Muscle layer of duodenum (tissue), 2 donors: ENCODE measurements at regions not wholly inside any gene's neighbourhood (a gene's known extent, or its start where the extent isn't known, plus 50 kb on each side); places are given as distances from the start of the nearest gene placed in this dataset.

ENCODE experiments used
- H3K27ac ChIP-seq: one replicate; pipeline ENCODE4 v1.7.0; 2013; ENCODE audit warnings: mild to moderate bottlenecking, low read length
- H3K27me3 ChIP-seq: one replicate; pipeline ENCODE4 v1.7.0; 2013; ENCODE audit warnings: low read depth, mild to moderate bottlenecking, control low read depth, low read length
- H3K36me3 ChIP-seq, 2 donors: one replicate each; pipeline ENCODE4 v1.7.0; 2013; ENCODE audit warnings: low read length in 2 of 2, control low read depth in 1 of 2, mild to moderate bottlenecking in 1 of 2; ENCODE audit not compliant: insufficient read depth in 2 of 2, control insufficient read depth in 1 of 2
- H3K4me1 ChIP-seq, 2 donors: one replicate each; pipeline ENCODE4 v1.7.0; 2013; ENCODE audit warnings: low read length in 2 of 2, mild to moderate bottlenecking in 2 of 2, control low read depth in 1 of 2, moderate library complexity in 1 of 2; ENCODE audit not compliant: insufficient read depth in 2 of 2, control insufficient read depth in 1 of 2
- H3K4me3 ChIP-seq, 2 donors: one replicate each; pipeline ENCODE4 v1.7.0; 2013; ENCODE audit warnings: low read length in 2 of 2, low read depth in 1 of 2, mild to moderate bottlenecking in 1 of 2
- H3K9me3 ChIP-seq, 2 donors: one replicate each; pipeline ENCODE4 v1.7.0; 2013; ENCODE audit warnings: low read length in 2 of 2, control low read depth in 1 of 2, mild to moderate bottlenecking in 1 of 2; ENCODE audit not compliant: control insufficient read depth in 1 of 2
- donor health status: healthy.

DNA sequence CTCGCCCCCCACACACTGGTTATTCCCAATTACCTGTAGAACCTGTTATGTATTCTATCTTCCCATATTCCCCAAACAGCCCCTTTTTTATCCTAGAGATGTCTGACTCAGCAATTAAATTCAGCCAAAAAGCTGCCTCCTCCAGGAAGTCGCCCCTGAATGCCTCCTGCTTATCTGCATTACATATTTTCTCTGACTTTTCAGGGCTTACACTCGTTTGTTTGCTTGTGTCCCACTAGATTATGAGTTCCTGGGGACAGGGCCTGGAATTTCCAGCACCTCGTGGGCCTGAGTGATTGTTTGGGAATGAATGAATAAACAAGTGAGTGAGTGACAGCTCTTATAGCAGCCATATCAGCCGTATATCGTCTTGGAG, 99.3 kb upstream of the RFLNA start:
- Histone ChIP-seq H3K36me3 (no peaks in the 10 kb centered on the region), H3K4me3 (no peak overlapping the region), H3K4me1 (no peaks in the 10 kb centered on the region), H3K27ac (no peak overlapping the region), H3K9me3 (peaks cover 5 to 10% of the 10 kb centered on the region in 2 donors), H3K27me3 (no peaks in the 10 kb centered on the region)

DNA sequence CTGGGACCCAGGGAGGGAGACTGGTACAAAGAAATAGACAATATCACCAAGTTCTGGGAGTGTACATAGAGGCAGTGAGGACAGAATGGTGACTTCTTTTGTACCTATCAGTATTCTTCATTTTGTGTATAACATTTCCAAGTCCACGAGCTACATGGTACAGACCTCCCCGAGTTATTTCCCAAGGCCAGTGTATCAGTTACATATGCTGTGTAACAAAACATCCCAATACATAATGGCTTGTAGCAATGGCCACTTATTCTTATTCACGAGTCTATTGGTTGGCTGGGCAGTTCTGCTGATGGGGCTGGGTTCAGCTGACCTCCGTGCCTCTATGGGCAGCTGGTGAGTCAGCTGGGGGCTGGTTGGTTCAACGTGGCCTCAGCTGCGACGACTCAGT, 98.7 kb upstream of the RFLNA start:
- H3K36me3 ChIP-seq, result no peaks in the 10 kb centered on the region
- H3K4me3 ChIP-seq, result no peak overlapping the region
- peaks cover 5 to 10% of the 10 kb centered on the region in 2 donors for H3K9me3 ChIP-seq
- no peaks in the 10 kb centered on the region for H3K4me1 ChIP-seq
- no peaks in the 10 kb centered on the region for H3K27me3 ChIP-seq
- no peak overlapping the region for H3K27ac ChIP-seq

GRCh38 chr12:124201248-124201647, 93.6 kb upstream of the RFLNA start:
- H3K36me3 ChIP-seq, result no peaks in the 10 kb centered on the region
- no peak overlapping the region for H3K4me3 ChIP-seq
- peaks cover 17 to 20% of the 10 kb centered on the region in 2 donors for H3K9me3 ChIP-seq
- H3K27ac ChIP-seq, result no peak overlapping the region
- no peaks in the 10 kb centered on the region for H3K27me3 ChIP-seq
- H3K4me1 ChIP-seq, result no peaks in the 10 kb centered on the region

GRCh38 chr12:124203176-124203575, 91.7 kb upstream of the RFLNA start:
- Histone ChIP-seq H3K9me3 (peaks cover 10 to 12% of the 10 kb centered on the region in 2 donors), H3K4me3 (no peak overlapping the region), H3K27me3 (no peaks in the 10 kb centered on the region), H3K4me1 (no peaks in the 10 kb centered on the region), H3K36me3 (no peaks in the 10 kb centered on the region), H3K27ac (no peak overlapping the region)

DNA sequence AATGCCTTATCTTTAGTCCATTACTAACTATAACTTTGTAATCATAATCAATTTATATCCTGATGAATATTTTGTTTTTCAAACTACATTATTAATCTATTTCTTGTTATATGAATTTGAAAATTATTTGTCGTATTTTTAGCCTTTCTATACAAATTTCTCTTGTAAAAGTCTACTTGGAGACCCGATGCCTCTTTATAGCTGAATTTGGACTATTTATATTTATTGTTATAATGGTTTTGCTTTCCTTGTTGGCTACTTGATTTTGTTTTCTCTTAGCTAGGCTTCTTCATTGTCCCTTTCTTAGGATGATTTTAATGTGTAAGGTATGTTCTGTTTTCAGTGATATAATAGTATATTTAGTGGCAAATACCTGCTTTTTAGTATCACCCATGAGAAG, 89.5 kb upstream of the RFLNA start:
- Histone ChIP-seq H3K36me3 (no peaks in the 10 kb centered on the region), H3K9me3 (peaks cover 10 to 12% of the 10 kb centered on the region in 2 donors), H3K27me3 (no peaks in the 10 kb centered on the region), H3K27ac (no peak overlapping the region), H3K4me3 (no peak overlapping the region), H3K4me1 (no peaks in the 10 kb centered on the region)

DNA sequence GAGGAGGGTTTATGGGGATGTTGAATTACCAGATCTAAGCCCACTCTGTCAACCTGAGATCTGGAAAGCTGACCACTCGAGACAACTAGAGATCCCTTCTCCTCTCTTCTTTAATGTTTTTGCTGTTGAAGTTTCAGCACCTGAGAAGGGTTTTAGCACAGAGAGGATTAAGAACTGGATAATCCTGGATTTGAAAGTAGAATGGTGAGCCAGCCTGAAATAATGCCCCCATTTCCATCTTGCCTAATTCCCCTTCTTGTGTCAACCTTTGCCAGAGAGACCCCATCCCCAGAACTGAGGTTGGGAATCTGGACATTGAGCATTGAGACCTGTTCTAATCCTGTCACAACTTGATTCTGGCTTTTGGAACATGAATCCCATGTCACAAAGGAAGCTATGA, 87.8 kb upstream of the RFLNA start:
- Histone ChIP-seq H3K4me3 (no peak overlapping the region), H3K9me3 (peaks cover 10 to 12% of the 10 kb centered on the region in 2 donors), H3K36me3 (no peaks in the 10 kb centered on the region), H3K4me1 (no peaks in the 10 kb centered on the region), H3K27ac (no peak overlapping the region), H3K27me3 (no peaks in the 10 kb centered on the region)

DNA sequence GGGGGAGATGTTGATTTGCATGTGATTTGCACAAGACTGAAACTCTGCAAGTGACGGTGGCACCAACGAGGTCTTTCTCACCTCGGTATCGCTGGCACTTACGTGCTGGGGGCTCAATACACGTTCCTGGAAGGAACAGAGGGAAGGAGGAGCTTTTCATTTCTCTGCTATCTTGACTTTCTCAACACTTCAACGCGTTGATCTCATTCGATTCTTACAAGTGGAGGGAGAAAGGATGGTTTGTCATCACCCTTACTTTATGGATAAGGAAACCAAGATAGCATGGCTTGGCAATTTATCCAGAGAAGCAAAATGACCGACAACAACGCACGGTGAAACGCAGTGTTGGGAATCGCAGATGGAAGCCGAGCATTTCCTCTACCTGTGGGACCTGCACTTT, 87.3 kb upstream of the RFLNA start:
- H3K36me3 ChIP-seq, result no peaks in the 10 kb centered on the region
- H3K27ac ChIP-seq, result no peak overlapping the region
- no peak overlapping the region for H3K4me3 ChIP-seq
- no peaks in the 10 kb centered on the region for H3K4me1 ChIP-seq
- H3K27me3 ChIP-seq, result no peaks in the 10 kb centered on the region
- peaks cover 10 to 12% of the 10 kb centered on the region in 2 donors for H3K9me3 ChIP-seq

DNA sequence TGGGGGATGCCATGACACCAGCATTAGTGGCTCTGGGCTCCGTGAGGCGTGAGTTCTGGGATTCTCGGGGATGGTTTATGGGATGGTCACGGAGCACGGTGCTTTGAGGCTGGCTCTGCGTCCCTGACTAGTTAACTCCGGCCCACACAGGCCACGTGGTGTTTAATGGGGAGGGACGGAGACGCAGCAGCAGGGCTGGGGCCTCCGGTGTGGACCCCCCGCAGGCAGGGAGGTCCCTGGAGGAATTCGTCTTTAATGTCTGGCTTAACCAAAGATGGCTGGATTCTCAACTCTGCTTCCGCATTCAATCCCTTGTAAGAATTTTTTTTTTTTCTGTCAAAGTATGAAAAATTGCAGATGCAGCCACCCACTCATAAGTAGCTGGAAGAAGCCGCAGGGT, 86.4 kb upstream of the RFLNA start:
- H3K27ac ChIP-seq, result no peak overlapping the region
- no peak overlapping the region for H3K4me3 ChIP-seq
- H3K4me1 ChIP-seq, result no peaks in the 10 kb centered on the region
- no peaks in the 10 kb centered on the region for H3K27me3 ChIP-seq
- peaks cover 10 to 12% of the 10 kb centered on the region in 2 donors for H3K9me3 ChIP-seq
- no peaks in the 10 kb centered on the region for H3K36me3 ChIP-seq

DNA sequence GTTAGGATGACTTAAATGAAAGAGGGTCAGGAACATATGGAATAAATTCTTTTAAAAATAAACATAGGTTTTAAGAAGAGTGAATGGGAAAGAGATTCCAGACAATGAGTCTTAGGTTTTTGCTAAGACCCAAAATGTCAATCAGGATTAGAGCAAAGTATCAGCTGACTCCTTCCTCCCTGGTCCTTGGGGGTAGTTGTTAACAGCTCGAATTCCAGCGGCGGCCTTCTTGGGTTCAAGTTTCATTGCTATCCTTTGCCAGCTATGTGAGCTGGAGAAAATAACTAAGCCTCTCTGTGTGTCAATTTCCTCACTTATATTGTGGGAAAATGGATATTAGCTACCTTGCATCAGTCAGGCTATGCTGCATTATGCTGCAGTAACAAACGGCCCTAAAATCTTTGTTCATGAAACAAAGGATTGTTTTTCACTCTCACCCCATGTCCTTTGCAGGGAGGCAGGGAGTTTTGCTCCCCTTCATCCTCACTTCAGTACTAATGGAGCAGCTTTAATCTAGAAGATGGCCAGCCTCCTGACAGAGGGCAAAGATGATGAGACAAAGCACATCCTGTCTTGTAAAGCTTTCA, 83.8 kb upstream of the RFLNA start:
- no peak overlapping the region for H3K4me3 ChIP-seq
- no peaks in the 10 kb centered on the region for H3K36me3 ChIP-seq
- no peaks in the 10 kb centered on the region for H3K27me3 ChIP-seq
- H3K9me3 ChIP-seq, result peaks cover 0 to 10% of the 10 kb centered on the region in 2 donors
- no peaks in the 10 kb centered on the region for H3K4me1 ChIP-seq
- H3K27ac ChIP-seq, result no peak overlapping the region

DNA sequence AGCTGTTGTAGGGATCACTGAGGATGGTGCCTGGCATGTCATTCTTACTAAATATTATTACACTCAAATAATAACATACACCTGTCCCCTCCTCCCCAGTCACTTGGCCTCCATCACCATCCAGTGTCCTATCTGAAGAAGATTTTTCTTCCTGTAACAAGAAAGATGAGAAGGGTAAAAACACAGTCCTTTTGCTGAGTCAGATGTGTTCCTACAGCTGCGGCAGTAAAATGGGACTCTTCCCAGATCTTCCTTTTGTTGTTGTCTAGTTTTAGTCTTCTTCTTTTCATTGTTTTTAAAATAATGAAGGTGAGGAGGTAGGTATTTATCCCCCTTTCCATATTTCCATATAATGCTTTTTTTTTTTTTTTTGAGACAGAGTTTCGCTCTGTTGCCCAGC, 83.1 kb upstream of the RFLNA start:
- Histone ChIP-seq H3K4me3 (no peak overlapping the region), H3K9me3 (peaks cover 0 to 10% of the 10 kb centered on the region in 2 donors)

GRCh38 chr12:124213666-124214347, 81.1 kb upstream of the RFLNA start:
- no peak overlapping the region for H3K4me3 ChIP-seq
- peaks cover 0 to 10% of the 10 kb centered on the region in 2 donors for H3K9me3 ChIP-seq
- H3K27me3 ChIP-seq, result no peaks in the 10 kb centered on the region
- H3K4me1 ChIP-seq, result peaks cover 0 to 4% of the 10 kb centered on the region in 2 donors
- H3K36me3 ChIP-seq, result no peaks in the 10 kb centered on the region
- H3K27ac ChIP-seq, result no peak overlapping the region

More for the DNA sequence above, 83.1 kb upstream of the RFLNA start:
- no peaks in the 10 kb centered on the region for H3K36me3 ChIP-seq
- H3K4me1 ChIP-seq, result no peaks in the 10 kb centered on the region
- no peak overlapping the region for H3K27ac ChIP-seq
- H3K27me3 ChIP-seq, result no peaks in the 10 kb centered on the region

- Histone ChIP-seq H3K4me1 (peaks cover 0 to 4% of the 10 kb centered on the region in 2 donors), H3K4me3 (no peak overlapping the region), H3K9me3 (peaks cover 0 to 10% of the 10 kb centered on the region in 2 donors), H3K27me3 (no peaks in the 10 kb centered on the region), H3K36me3 (no peaks in the 10 kb centered on the region), H3K27ac (no peak overlapping the region)
Observed at GRCh38 chr12:124214574-124214973, 80.3 kb upstream of the RFLNA start.
